LNCAP (cell line): ENCODE measurements at regions not wholly inside any gene's neighbourhood (a gene's known extent, or its start where the extent isn't known, plus 50 kb on each side); places are given as distances from the start of the nearest gene placed in this dataset.

ENCODE experiments used
- CTCF ChIP-seq: fragments of 450-650 bp; IDR thresholded peaks from 2 replicates; pipeline ENCODE4 v1.5.1; 2017; ENCODE audit warnings: mild to moderate bottlenecking

- no peak for TF ChIP-seq CTCF
Observed at GRCh38 chr7:112888781-112889180, 98.6 kb upstream of the TMEM168 start.

GRCh38 chr7:112887976-112888375, 97.8 kb upstream of the TMEM168 start:
- TF ChIP-seq CTCF = no peak

GRCh38 chr7:112887337-112887736, 97.1 kb upstream of the TMEM168 start:
- no peak for TF ChIP-seq CTCF

- no peak for TF ChIP-seq CTCF
Observed at GRCh38 chr7:112886208-112886607, 96.0 kb upstream of the TMEM168 start.

GRCh38 chr7:112882991-112883390, 92.8 kb upstream of the TMEM168 start:
- TF ChIP-seq CTCF = no peak

GRCh38 chr7:112882511-112882910, 92.3 kb upstream of the TMEM168 start:
- TF ChIP-seq CTCF = no peak

GRCh38 chr7:112882022-112882421, 91.8 kb upstream of the TMEM168 start:
- no peak for TF ChIP-seq CTCF

GRCh38 chr7:112880818-112881418, 90.7 kb upstream of the TMEM168 start:
- TF ChIP-seq CTCF = no peak
